GM12878 (cell line): ENCODE measurements at regions not wholly inside any gene's neighbourhood (a gene's known extent, or its start where the extent isn't known, plus 50 kb on each side); places are given as distances from the start of the nearest gene placed in this dataset.

Source experiments
- ATAC-seq: fragments of 200-7000 bp; cut with Tn5 transposase; 3 replicates; pipeline ENCODE4 v1.9.1; 2020; ENCODE audit warnings: mild to moderate bottlenecking, moderate library complexity
- BruUV-seq: library from RNA; stranded (reverse); fragments of 400-500 nt; replicated peaks from 2 replicates; lab custom pipeline; 2021; lab: Mats Ljungman, UMichigan
- CTCF ChIA-PET: fragments of 300-600 bp; sonication (Branson Sonifier 250); formaldehyde crosslinking; extraction: SDS; loops from one replicate; lab custom pipeline; 2021; ENCODE audit warnings: inconsistent platforms; lab: Yijun Ruan, JAX
- POLR2A ChIA-PET: fragments of 350-600 bp; formaldehyde crosslinking; extraction: SDS; loops from one replicate; lab custom pipeline; 2021; ENCODE audit warnings: inconsistent platforms; lab: Charles Lee
- RAD21 ChIA-PET: fragments of 300-600 bp; sonication (Branson Sonifier 250); formaldehyde crosslinking; loops from one replicate; lab custom pipeline; 2023; ENCODE audit warnings: antibody characterized with exemption; ENCODE audit not compliant: unreplicated experiment; lab: Charles Lee
- SMC1A ChIA-PET: fragments of 300-600 bp; sonication (Branson Sonifier 250); formaldehyde crosslinking; loops from one replicate; lab custom pipeline; 2023; ENCODE audit not compliant: unreplicated experiment, uncharacterized antibody; lab: Charles Lee
- DNase-seq: peaks from one replicate; pipeline ENCODE4 v3.0.0-alpha.2; 2011; ENCODE audit warnings: low read depth, low spot score
- FAIRE-seq: peaks from 3 replicates; lab custom pipeline; 2011; peaks lifted over from hg19 to GRCh38; lab: Jason Lieb, UNC
- H2AFZ ChIP-seq: 2 replicates; pipeline ENCODE4 v1.6.0; 2011; ENCODE audit warnings: low read depth, low read length, control low read depth; ENCODE audit not compliant: control insufficient read depth
- H3K27ac ChIP-seq: 2 replicates; pipeline ENCODE4 v1.5.1; 2011; ENCODE audit warnings: control low read depth; ENCODE audit not compliant: control insufficient read depth, insufficient read depth
- H3K27me3 ChIP-seq, 2 experiments: replicated peaks in 1 of 2; 2 replicates each; pipeline versions ENCODE4 v1.6.0 to v1.6.1; 2011; ENCODE audit warnings: low read length in 1 of 2; ENCODE audit not compliant: control insufficient read depth in 2 of 2, insufficient read depth in 2 of 2
- H3K36me3 ChIP-seq, 2 experiments: 2 replicates each; pipeline ENCODE4 v1.5.1; 2011; ENCODE audit warnings: low read length in 1 of 2; ENCODE audit not compliant: control insufficient read depth in 2 of 2, insufficient read depth in 2 of 2
- H3K4me1 ChIP-seq: 2 replicates; pipeline ENCODE4 v1.6.1; 2011; ENCODE audit warnings: mild to moderate bottlenecking, low read length, moderate library complexity, mixed read lengths; ENCODE audit not compliant: control insufficient read depth, insufficient read depth
- H3K4me2 ChIP-seq: 2 replicates; pipeline ENCODE4 v1.6.0; 2011; ENCODE audit warnings: control low read depth; ENCODE audit not compliant: control insufficient read depth, insufficient read depth
- H3K4me3 ChIP-seq: fragments of 200-600 bp; sonication (generic); 2 replicates; pipeline ENCODE4 v1.5.1; 2016
- H3K79me2 ChIP-seq: 2 replicates; pipeline ENCODE4 v1.6.0; 2011; ENCODE audit warnings: low read length; ENCODE audit not compliant: control insufficient read depth, insufficient read depth
- H3K9ac ChIP-seq: 2 replicates; pipeline ENCODE4 v1.8.0; 2011; ENCODE audit warnings: low read length, control low read depth, mixed read lengths; ENCODE audit not compliant: control insufficient read depth, insufficient read depth
- H3K9me3 ChIP-seq: replicated peaks from 3 replicates; pipeline ENCODE4 v1.5.1; 2011; ENCODE audit warnings: mild to moderate bottlenecking, low read length; ENCODE audit not compliant: control insufficient read depth, insufficient read depth
- H4K20me1 ChIP-seq: 2 replicates; pipeline ENCODE4 v1.6.0; 2011; ENCODE audit not compliant: control insufficient read depth, insufficient read depth
- BCL11A ChIP-seq: IDR thresholded peaks from 2 replicates; pipeline ENCODE4 v1.6.1; 2011; ENCODE audit warnings: low read depth, low read length
- CBX5 ChIP-seq: sonication (generic); IDR thresholded peaks from 2 replicates; pipeline ENCODE4 v1.6.1; 2016; ENCODE audit warnings: low read depth, moderate library complexity, mild to moderate bottlenecking, inconsistent platforms
- CHD1 ChIP-seq: IDR thresholded peaks from 2 replicates; pipeline ENCODE4 v1.6.1; 2012; ENCODE audit warnings: low read depth, low read length, improper control_type of control experiment
- E2F4 ChIP-seq: IDR thresholded peaks from 2 replicates; pipeline ENCODE4 v1.6.1; 2012; ENCODE audit warnings: low read depth, low read length, improper control_type of control experiment
- EZH2 ChIP-seq: IDR thresholded peaks from 2 replicates; pipeline ENCODE4 v1.6.1; 2012; ENCODE audit warnings: low read depth, mild to moderate bottlenecking, control low read depth, inconsistent platforms, low read length, borderline replicate concordance; ENCODE audit not compliant: control insufficient read depth
- MTA2 ChIP-seq: fragments of 450-650 bp; IDR thresholded peaks from 2 replicates; pipeline ENCODE4 v1.6.1; 2016; ENCODE audit warnings: low read depth, mild to moderate bottlenecking, moderate library complexity
- NFXL1 ChIP-seq: fragments of 450-650 bp; IDR thresholded peaks from 2 replicates; pipeline ENCODE4 v1.6.1; 2017; ENCODE audit warnings: antibody characterized with exemption, mild to moderate bottlenecking, borderline replicate concordance
- NR2C1 ChIP-seq: fragments of 450-650 bp; IDR thresholded peaks from 2 replicates; pipeline ENCODE4 v1.6.1; 2017; ENCODE audit warnings: antibody characterized with exemption, mild to moderate bottlenecking, moderate library complexity
- RELA ChIP-seq: fragments of 450-650 bp; IDR thresholded peaks from 2 replicates; pipeline ENCODE4 v1.8.0; 2014; ENCODE audit warnings: borderline replicate concordance; ENCODE audit not compliant: partially characterized antibody
- SIX5 ChIP-seq: IDR thresholded peaks from 2 replicates; pipeline ENCODE4 v1.6.1; 2011; ENCODE audit warnings: mild to moderate bottlenecking, low read depth, low read length, moderate library complexity; ENCODE audit not compliant: severe bottlenecking
- SMARCA5 ChIP-seq: fragments of 450-650 bp; IDR thresholded peaks from 2 replicates; pipeline ENCODE4 v1.6.1; 2017; ENCODE audit warnings: mild to moderate bottlenecking
- TARDBP ChIP-seq: IDR thresholded peaks from 2 replicates; pipeline ENCODE4 v1.6.1; 2016; ENCODE audit warnings: borderline replicate concordance
- TCF7 ChIP-seq: IDR thresholded peaks from 2 replicates; pipeline ENCODE4 v1.6.1; 2014; ENCODE audit warnings: antibody characterized with exemption, borderline replicate concordance
- WRNIP1 ChIP-seq: IDR thresholded peaks from 2 replicates; pipeline ENCODE4 v1.6.1; 2011; ENCODE audit warnings: low read depth, low read length, improper control_type of control experiment, borderline replicate concordance
- YBX1 ChIP-seq: fragments of 450-650 bp; IDR thresholded peaks from 2 replicates; pipeline ENCODE4 v1.6.1; 2016; ENCODE audit warnings: antibody characterized with exemption
- ZNF217 ChIP-seq: fragments of 450-650 bp; IDR thresholded peaks from 2 replicates; pipeline ENCODE4 v1.6.1; 2017; ENCODE audit warnings: antibody characterized with exemption, mild to moderate bottlenecking
- ZNF592 ChIP-seq: fragments of 450-650 bp; IDR thresholded peaks from 2 replicates; pipeline ENCODE4 v1.6.1; 2017; ENCODE audit warnings: mild to moderate bottlenecking, moderate library complexity
- WGBS: methylation state at CpG from one replicate; pipeline ENCODE4 v1.1.6; 2016; ENCODE audit warnings: low lambda C conversion rate; ENCODE audit not compliant: insufficient replicate concordance, insufficient coverage; ENCODE audit errors: missing lambda C conversion rate; 5-methylcytosine and 5-hydroxymethylcytosine counted together
- in situ Hi-C: fragments of 300-500 bp; cut with MboI; formaldehyde crosslinking; loops from 9 replicates; pipeline ENCODE4 v1.14.3; 2018; ENCODE audit warnings: mixed read lengths
- intact Hi-C: fragments of 100-400 bp; cut with micrococcal nuclease; formaldehyde crosslinking; loops from one replicate; pipeline ENCODE4 v1.14.2; 2022; ENCODE audit not compliant: unreplicated experiment
- TF ChIP-seq, protein P1 (sequence below): fragments of 450-650 bp; IDR thresholded peaks from 2 replicates; pipeline ENCODE4 v1.6.1; 2018; ENCODE audit warnings: borderline replicate concordance, mild to moderate bottlenecking; ENCODE audit not compliant: partially characterized antibody

DNA sequence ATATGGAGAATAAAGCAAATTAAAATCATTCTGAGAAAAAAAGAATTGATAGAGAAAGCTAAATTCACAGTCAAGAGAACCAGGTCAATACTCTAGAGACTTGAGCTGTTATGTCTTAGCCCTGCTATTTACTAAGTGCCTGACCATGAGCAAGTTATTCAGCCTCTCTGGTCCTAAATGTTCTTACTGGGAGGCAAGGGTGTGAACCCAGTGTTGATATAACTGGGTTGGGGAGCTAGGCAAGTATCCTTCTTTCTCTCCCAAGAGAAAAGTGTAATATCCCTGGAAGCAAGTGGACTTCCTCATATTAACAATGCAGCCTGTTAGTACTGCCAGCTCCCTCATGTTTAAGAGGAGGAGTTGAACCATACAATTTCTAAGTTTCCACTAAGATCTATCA lies 488.9 kb upstream of the RASGRP1 start (continued):
- no peak for TF ChIP-seq RELA
- no peak for TF ChIP-seq SIX5
- TF ChIP-seq CHD1: no peak
- no peak for TF ChIP-seq CBX5
- TF ChIP-seq BCL11A: no peak
- TF ChIP-seq MTA2: no peak
- TF ChIP-seq SMARCA5: no peak

GRCh38 chr15:39054128-39054732 lies 489.6 kb upstream of the RASGRP1 start:
- no peak for DNase-seq
- ChIA-PET SMC1A (no interaction called here), RAD21 (no interaction called here), CTCF (no interaction called here), POLR2A (no interaction called here)
- intact Hi-C loops (no loop called here), in situ Hi-C loops (no loop called here)
- no peaks in the 10 kb centered on the region for H3K9me3 ChIP-seq
- FAIRE-seq: no peak
- no peak overlapping the region for H3K27ac ChIP-seq
- no peaks in the 10 kb centered on the region for H3K4me1 ChIP-seq
- no peaks in the 10 kb centered on the region for H4K20me1 ChIP-seq
- ATAC-seq: no peak
- no peak overlapping the region for H3K9ac ChIP-seq
- no peak overlapping the region for H2AFZ ChIP-seq
- no TSS peak for BruUV-seq
- H3K4me2 ChIP-seq: no peak overlapping the region
- no peak overlapping the region for H3K4me3 ChIP-seq
- no peaks in the 10 kb centered on the region for H3K79me2 ChIP-seq
- H3K27me3 ChIP-seq: no peaks in the 10 kb centered on the region
- no peaks in the 10 kb centered on the region for H3K36me3 ChIP-seq
- 32% methylated on average over 5 of the region's 5 CpGs for WGBS
- TF ChIP-seq NFXL1 (no peak), WRNIP1 (no peak), YBX1 (no peak), E2F4 (no peak), TCF7 (no peak), EZH2 (no peak), ZNF217 (no peak), ZNF592 (no peak), TARDBP (no peak), NR2C1 (no peak)
- TF ChIP-seq, protein P1, sequence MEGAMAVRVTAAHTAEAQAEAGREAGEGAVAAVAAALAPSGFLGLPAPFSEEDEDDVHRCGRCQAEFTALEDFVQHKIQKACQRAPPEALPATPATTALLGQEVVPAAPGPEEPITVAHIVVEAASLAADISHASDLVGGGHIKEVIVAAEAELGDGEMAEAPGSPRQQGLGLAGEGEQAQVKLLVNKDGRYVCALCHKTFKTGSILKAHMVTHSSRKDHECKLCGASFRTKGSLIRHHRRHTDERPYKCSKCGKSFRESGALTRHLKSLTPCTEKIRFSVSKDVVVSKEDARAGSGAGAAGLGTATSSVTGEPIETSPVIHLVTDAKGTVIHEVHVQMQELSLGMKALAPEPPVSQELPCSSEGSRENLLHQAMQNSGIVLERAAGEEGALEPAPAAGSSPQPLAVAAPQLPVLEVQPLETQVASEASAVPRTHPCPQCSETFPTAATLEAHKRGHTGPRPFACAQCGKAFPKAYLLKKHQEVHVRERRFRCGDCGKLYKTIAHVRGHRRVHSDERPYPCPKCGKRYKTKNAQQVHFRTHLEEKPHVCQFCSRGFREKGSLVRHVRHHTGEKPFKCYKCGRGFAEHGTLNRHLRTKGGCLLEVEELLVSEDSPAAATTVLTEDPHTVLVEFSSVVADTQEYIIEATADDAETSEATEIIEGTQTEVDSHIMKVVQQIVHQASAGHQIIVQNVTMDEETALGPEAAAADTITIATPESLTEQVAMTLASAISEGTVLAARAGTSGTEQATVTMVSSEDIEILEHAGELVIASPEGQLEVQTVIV: no peak
